BJ (cell line): ENCODE measurements at regions not wholly inside any gene's neighbourhood (a gene's known extent, or its start where the extent isn't known, plus 50 kb on each side); places are given as distances from the start of the nearest gene placed in this dataset.

Experiments used
- CTCF ChIA-PET: fragments of 350-600 bp; formaldehyde crosslinking; extraction: SDS; loops from one replicate; lab custom pipeline; 2021; ENCODE audit warnings: antibody characterized with exemption, inconsistent platforms; lab: Yijun Ruan, JAX
- POLR2A ChIA-PET: fragments of 300-600 bp; sonication (Branson Sonifier 250); formaldehyde crosslinking; extraction: SDS; loops from one replicate; lab custom pipeline; 2021; ENCODE audit warnings: antibody characterized with exemption; lab: Charles Lee
- DNase-seq: peaks from one replicate; pipeline ENCODE4 v3.0.0-alpha.2; 2011; ENCODE audit warnings: low read depth
- H3K27me3 ChIP-seq: 2 replicates; pipeline ENCODE4 v1.6.0; 2011; ENCODE audit warnings: low read length; ENCODE audit not compliant: control insufficient read depth, insufficient read depth
- H3K36me3 ChIP-seq: 2 replicates; pipeline ENCODE4 v1.5.1; 2011; ENCODE audit warnings: low read length; ENCODE audit not compliant: control insufficient read depth, insufficient read depth
- H3K4me3 ChIP-seq: 2 replicates; pipeline ENCODE4 v1.5.1; 2011; ENCODE audit warnings: low read depth, mild to moderate bottlenecking, control low read depth, low read length
- TF ChIP-seq, protein P1 (sequence below): IDR thresholded peaks from 2 replicates; pipeline ENCODE4 v1.5.1; 2011; ENCODE audit warnings: low read depth, mild to moderate bottlenecking, control low read depth, inconsistent platforms, low read length, moderate library complexity; ENCODE audit not compliant: insufficient read depth

DNA sequence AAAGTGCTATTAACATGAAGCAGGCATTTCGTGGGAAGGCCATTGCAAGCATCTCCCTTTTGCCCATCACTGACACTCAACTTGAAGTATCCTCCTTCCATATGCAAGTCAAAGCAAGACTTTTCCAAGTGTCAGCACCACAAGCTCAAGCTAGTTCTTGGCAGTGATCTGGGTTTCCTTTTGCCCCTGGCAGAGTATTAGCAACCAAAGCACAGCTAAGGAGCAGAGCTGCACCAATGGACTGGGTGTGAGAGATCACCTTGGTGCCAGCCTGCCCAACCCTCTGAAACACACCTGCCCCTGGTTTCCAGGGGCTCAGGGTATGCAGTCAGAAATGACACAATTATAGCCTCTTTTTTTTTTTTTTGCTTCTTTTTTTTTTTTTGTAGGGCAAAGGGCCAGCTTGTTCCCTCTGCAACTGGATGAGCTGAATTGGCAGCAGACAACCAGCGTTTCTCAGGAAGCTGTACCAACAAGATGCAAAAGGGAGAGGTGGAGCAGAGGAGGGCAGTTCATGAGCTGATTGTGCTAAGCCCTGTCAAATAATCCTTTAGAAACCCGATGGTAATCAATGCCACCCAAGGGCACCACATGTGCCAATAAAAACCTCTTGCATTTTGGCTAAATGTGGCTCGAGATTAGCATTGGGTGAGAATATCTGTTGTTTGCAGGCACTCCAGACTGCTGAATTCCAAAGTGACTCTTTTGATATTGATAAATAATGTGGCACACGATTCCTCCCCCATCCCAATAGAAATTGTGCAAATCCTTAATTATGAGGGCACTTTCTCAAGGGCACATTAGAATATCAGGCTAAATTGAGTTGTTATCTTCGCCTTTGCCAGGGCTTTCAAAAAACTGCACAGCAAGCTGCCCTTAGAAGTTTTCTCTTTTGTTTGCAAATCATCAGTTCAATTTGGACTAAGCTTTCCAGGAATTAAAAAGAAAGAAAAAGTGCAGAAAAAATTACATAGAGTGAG, 192.4 kb downstream of the GAS1 start:
- Histone ChIP-seq H3K4me3 (no peak overlapping the region), H3K27me3 (no peaks in the 10 kb centered on the region; the same call in 1 of the 2 replicates), H3K36me3 (no peaks in the 10 kb centered on the region)
- ChIA-PET CTCF (interaction anchor here (0.7 to 0.9 kb wide), 2 partner anchors 9 to 242 kb away, joined by 4 to 5 read pairs; no protein-coding TSS in a partner anchor), POLR2A (interaction anchor here (0.6 kb wide), 1 partner anchor 33 kb away, joined by 8 read pairs; no protein-coding TSS in a partner anchor)
- DNase-seq, result no peak
- TF ChIP-seq, protein P1, sequence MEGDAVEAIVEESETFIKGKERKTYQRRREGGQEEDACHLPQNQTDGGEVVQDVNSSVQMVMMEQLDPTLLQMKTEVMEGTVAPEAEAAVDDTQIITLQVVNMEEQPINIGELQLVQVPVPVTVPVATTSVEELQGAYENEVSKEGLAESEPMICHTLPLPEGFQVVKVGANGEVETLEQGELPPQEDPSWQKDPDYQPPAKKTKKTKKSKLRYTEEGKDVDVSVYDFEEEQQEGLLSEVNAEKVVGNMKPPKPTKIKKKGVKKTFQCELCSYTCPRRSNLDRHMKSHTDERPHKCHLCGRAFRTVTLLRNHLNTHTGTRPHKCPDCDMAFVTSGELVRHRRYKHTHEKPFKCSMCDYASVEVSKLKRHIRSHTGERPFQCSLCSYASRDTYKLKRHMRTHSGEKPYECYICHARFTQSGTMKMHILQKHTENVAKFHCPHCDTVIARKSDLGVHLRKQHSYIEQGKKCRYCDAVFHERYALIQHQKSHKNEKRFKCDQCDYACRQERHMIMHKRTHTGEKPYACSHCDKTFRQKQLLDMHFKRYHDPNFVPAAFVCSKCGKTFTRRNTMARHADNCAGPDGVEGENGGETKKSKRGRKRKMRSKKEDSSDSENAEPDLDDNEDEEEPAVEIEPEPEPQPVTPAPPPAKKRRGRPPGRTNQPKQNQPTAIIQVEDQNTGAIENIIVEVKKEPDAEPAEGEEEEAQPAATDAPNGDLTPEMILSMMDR, result no peak

DNA sequence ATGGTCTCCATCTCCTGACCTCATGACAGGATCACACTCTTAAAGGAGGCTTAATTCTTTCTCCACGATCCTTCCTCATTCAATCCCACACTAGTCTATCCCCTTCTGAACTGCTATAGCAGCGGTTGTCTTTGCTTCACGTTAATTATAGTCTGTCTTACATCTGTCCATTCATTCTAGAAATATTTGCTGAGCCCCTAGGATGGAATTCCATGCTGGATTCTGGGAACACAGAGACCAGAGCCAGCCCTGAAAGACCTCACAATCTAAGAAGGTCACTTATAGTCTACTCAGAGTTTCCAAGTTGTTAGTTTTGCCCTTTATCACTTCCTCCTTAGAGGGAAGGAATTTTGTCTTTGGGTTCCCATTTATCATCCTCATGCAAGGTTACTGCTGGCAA, 193.5 kb downstream of the GAS1 start:
- no peak for DNase-seq
- Histone ChIP-seq H3K27me3 (no peaks in the 10 kb centered on the region; the same call in 1 of the 2 replicates), H3K36me3 (no peaks in the 10 kb centered on the region), H3K4me3 (no peak overlapping the region)
- POLR2A ChIA-PET, result no interaction called here
- TF ChIP-seq, protein P1, result no peak
- CTCF ChIA-PET, result no interaction called here

- POLR2A ChIA-PET, result no interaction called here
- CTCF ChIA-PET, result no interaction called here
These were observed 194.6 kb downstream of the GAS1 start for GRCh38 chr9:86752733-86753132.

DNA sequence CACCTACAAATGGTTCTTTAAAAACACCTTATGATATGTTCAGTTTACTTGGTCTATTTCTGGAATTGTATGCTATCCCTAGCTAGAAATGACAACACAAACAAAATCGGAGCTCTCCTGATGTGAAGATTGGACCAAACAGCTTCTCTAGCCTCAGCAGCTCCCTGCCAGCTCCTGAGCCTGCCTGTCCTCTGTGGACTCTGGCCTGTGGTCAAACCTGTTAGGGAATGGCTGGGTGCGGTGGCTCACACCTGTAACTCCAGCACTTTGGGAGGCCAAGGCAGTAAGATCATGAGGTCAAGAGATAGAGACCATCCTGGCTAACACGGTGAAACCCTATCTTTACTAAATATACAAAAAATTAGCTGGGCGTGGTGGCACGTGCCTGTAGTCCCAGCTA, 195.3 kb downstream of the GAS1 start:
- TF ChIP-seq, protein P1, result no peak
- DNase-seq, result no peak
- Histone ChIP-seq H3K4me3 (no peak overlapping the region), H3K36me3 (no peaks in the 10 kb centered on the region), H3K27me3 (no peaks in the 10 kb centered on the region; the same call in 1 of the 2 replicates)
- ChIA-PET POLR2A (no interaction called here), CTCF (interaction anchor here (1.2 kb wide), 1 partner anchor 9 kb away, joined by 3 read pairs; no protein-coding TSS in a partner anchor)

More at GRCh38 chr9:86752733-86753132, 194.6 kb downstream of the GAS1 start:
- TF ChIP-seq, protein P1, result no peak
- Histone ChIP-seq H3K27me3 (no peaks in the 10 kb centered on the region; the same call in 1 of the 2 replicates), H3K36me3 (no peaks in the 10 kb centered on the region), H3K4me3 (no peak overlapping the region)
- no peak for DNase-seq

DNA sequence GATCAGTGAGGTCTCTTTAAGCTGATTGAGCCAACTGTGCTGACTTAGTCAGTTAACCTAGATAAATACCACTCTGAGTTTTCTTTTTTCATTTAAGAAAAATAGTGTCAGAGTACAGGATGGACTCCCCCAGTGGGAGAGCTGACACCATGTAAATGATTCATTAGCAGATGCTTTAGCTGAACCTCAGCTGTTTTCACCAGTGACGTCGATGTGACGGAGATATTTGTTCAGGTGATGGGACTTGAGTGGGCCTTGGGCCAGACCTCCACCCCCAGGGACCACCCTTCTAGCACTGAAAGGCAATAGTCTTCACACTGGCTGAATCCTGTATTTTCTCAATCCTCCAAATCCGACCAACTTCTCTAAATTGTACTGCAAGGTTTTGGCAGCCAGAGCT, 196.1 kb downstream of the GAS1 start:
- ChIA-PET POLR2A (no interaction called here), CTCF (interaction anchor here (0.5 to 1.2 kb wide), 2 partner anchors 10 to 32 kb away, joined by 3 read pairs; no protein-coding TSS in a partner anchor)
- H3K36me3 ChIP-seq, result no peaks in the 10 kb centered on the region
- H3K27me3 ChIP-seq, result no peaks in the 10 kb centered on the region; the same call in 1 of the 2 replicates
- no peak overlapping the region for H3K4me3 ChIP-seq
- no peak for DNase-seq
- TF ChIP-seq, protein P1, result no peak
